GM12878 (cell line): ENCODE measurements at regions not wholly inside any gene's neighbourhood (a gene's known extent, or its start where the extent isn't known, plus 50 kb on each side); places are given as distances from the start of the nearest gene placed in this dataset.

Source experiments
- CBX5 ChIP-seq: sonication (generic); IDR thresholded peaks from 2 replicates; pipeline ENCODE4 v1.6.1; 2016; ENCODE audit warnings: low read depth, moderate library complexity, mild to moderate bottlenecking, inconsistent platforms
- CTCF ChIP-seq, 3 experiments: IDR thresholded peaks in 2 of 3; conservative IDR thresholded peaks in 1 of 3; 2 replicates each; pipeline ENCODE4 v1.5.1; 2011; ENCODE audit warnings: low read depth in 3 of 3, low read length in 3 of 3, mild to moderate bottlenecking in 3 of 3, control low read depth in 2 of 3, moderate library complexity in 2 of 3, inconsistent platforms in 1 of 3, mixed read lengths in 1 of 3; ENCODE audit not compliant: control insufficient read depth in 2 of 3, insufficient read depth in 1 of 3; ENCODE audit errors: extremely low read depth in 1 of 3
- ETV6 ChIP-seq, 2 experiments: fragments of 450-650 bp in 1 of 2; IDR thresholded peaks in 1 of 2; conservative IDR thresholded peaks in 1 of 2; 2 replicates each; pipeline ENCODE4 v1.6.1; 2014; ENCODE audit warnings: antibody characterized with exemption in 1 of 2, borderline replicate concordance in 1 of 2, low read depth in 1 of 2, mild to moderate bottlenecking in 1 of 2, moderate library complexity in 1 of 2
- POLR2A ChIP-seq: IDR thresholded peaks from 2 replicates; pipeline ENCODE4 v1.6.1; 2011; ENCODE audit warnings: low read depth, mild to moderate bottlenecking, low read length
- POLR2AphosphoS5 ChIP-seq: IDR thresholded peaks from 2 replicates; pipeline ENCODE4 v1.6.1; 2011; ENCODE audit warnings: mild to moderate bottlenecking, low read length, inconsistent platforms
- USF2 ChIP-seq: IDR thresholded peaks from 2 replicates; pipeline ENCODE4 v1.6.1; 2011; ENCODE audit warnings: low read depth, low read length, improper control_type of control experiment, borderline replicate concordance

GRCh38 chr20:40578961-40579360 is 110.1 kb downstream of the MAFB start:
- no peak for TF ChIP-seq CTCF (IDR thresholded peaks at IDR 0.05 in 2 of 3, conservative IDR thresholded peaks at IDR 0.05 in 1 of 3; ENCODE audit: control insufficient read depth in 2 of 3, extremely low read depth in 1 of 3, insufficient read depth in 1 of 3, low read depth in 3 of 3, low read length in 3 of 3)
- no peak for TF ChIP-seq ETV6 (conservative IDR thresholded peaks at IDR 0.05 in 1 of 2, IDR thresholded peaks at IDR 0.05 in 1 of 2; ENCODE audit: borderline replicate concordance in 1 of 2, low read depth in 1 of 2)
- TF ChIP-seq POLR2A, result no peak
- TF ChIP-seq POLR2AphosphoS5, result no peak
- no peak for TF ChIP-seq USF2
- TF ChIP-seq CBX5, result no peak
